Right kidney (tissue), 1 donor: ENCODE measurements at regions not wholly inside any gene's neighbourhood (a gene's known extent, or its start where the extent isn't known, plus 50 kb on each side); places are given as distances from the start of the nearest gene placed in this dataset.
"Not testable (repeated sequence)": the region's sequence is repeated elsewhere in the genome, so short reads cannot be mapped to it uniquely, and the experiment has no call there.

Source experiments
- DNase-seq: peaks from one replicate; pipeline ENCODE4 v3.0.0-alpha.2; 2016

GRCh38 chr11:97573771-97574170 is 1184.0 kb downstream of the JRKL start:
- not testable (repeated sequence) for DNase-seq

GRCh38 chr11:97574976-97575665 is 1185.3 kb downstream of the JRKL start:
- DNase-seq = no peak

GRCh38 chr11:97607291-97608000 is 1217.6 kb downstream of the JRKL start:
- no peak for DNase-seq

GRCh38 chr11:97610000-97610399 is 1220.2 kb downstream of the JRKL start:
- no peak for DNase-seq

GRCh38 chr11:97610854-97611253 is 1221.0 kb downstream of the JRKL start:
- no peak for DNase-seq

- no peak for DNase-seq
Observed at GRCh38 chr11:97611345-97611744, 1221.5 kb downstream of the JRKL start.

GRCh38 chr11:97614606-97615005 is 1224.8 kb downstream of the JRKL start:
- no peak for DNase-seq

GRCh38 chr11:97615546-97615945 is 1225.7 kb downstream of the JRKL start:
- no peak for DNase-seq

- DNase-seq = no peak
Observed at GRCh38 chr11:97617031-97617430, 1227.2 kb downstream of the JRKL start.

GRCh38 chr11:97620007-97620406 is 1230.2 kb downstream of the JRKL start:
- no peak for DNase-seq

- no peak for DNase-seq
Observed at GRCh38 chr11:97621282-97621681, 1231.5 kb downstream of the JRKL start.

GRCh38 chr11:97622795-97623194 is 1233.0 kb downstream of the JRKL start:
- DNase-seq = no peak

GRCh38 chr11:97636741-97637140 is 1246.9 kb downstream of the JRKL start:
- not testable (repeated sequence) for DNase-seq

GRCh38 chr11:97637701-97638100 is 1247.9 kb downstream of the JRKL start:
- no peak for DNase-seq

- no peak for DNase-seq
Observed at GRCh38 chr11:97638641-97639224, 1248.9 kb downstream of the JRKL start.

- DNase-seq = no peak
Observed at GRCh38 chr11:97641988-97642387, 1252.2 kb downstream of the JRKL start.

GRCh38 chr11:97645736-97646135 is 1255.9 kb downstream of the JRKL start:
- DNase-seq = no peak

GRCh38 chr11:97656356-97656755 is 1266.5 kb downstream of the JRKL start:
- no peak for DNase-seq

- no peak for DNase-seq
Observed at GRCh38 chr11:97657852-97658251, 1268.0 kb downstream of the JRKL start.

- no peak for DNase-seq
Observed at GRCh38 chr11:97667057-97667456, 1277.2 kb downstream of the JRKL start.

- DNase-seq = no peak
Observed at GRCh38 chr11:97683733-97684132, 1293.9 kb downstream of the JRKL start.

GRCh38 chr11:97684486-97685439 is 1295.0 kb downstream of the JRKL start:
- DNase-seq = no peak

- DNase-seq = no peak
Observed at GRCh38 chr11:97685695-97686094, 1295.9 kb downstream of the JRKL start.
